H1 (cell line): ENCODE measurements at regions not wholly inside any gene's neighbourhood (a gene's known extent, or its start where the extent isn't known, plus 50 kb on each side); places are given as distances from the start of the nearest gene placed in this dataset.

ENCODE experiments used
- CTCF ChIA-PET: fragments of 300-600 bp; sonication (Branson Sonifier 250); formaldehyde crosslinking; loops from one replicate; lab custom pipeline; 2021; ENCODE audit not compliant: partially characterized antibody; lab: Charles Lee
- POLR2A ChIA-PET: fragments of 300-600 bp; sonication (Branson Sonifier 250); formaldehyde crosslinking; loops from one replicate; lab custom pipeline; 2021; ENCODE audit warnings: inconsistent platforms; ENCODE audit not compliant: partially characterized antibody; lab: Charles Lee
- DNase-seq, 2 experiments: peaks; one replicate each; pipeline versions ENCODE4 v3.0.0 to v3.0.0-alpha.2; 2010 to 2022; ENCODE audit warnings: low spot score in 2 of 2, low read depth in 1 of 2, mixed read lengths in 1 of 2
- FAIRE-seq: peaks from 2 replicates; lab custom pipeline; 2011; peaks lifted over from hg19 to GRCh38; lab: Jason Lieb, UNC
- H2AFZ ChIP-seq: 2 replicates; pipeline ENCODE4 v1.8.1; 2012; ENCODE audit warnings: low read length, inconsistent platforms
- H2AK5ac ChIP-seq: 2 replicates; pipeline ENCODE4 v1.6.1; 2013; ENCODE audit warnings: low read depth, low read length
- H2BK120ac ChIP-seq: replicated peaks from 2 replicates; pipeline ENCODE3; 2013; ENCODE audit warnings: low read depth, low read length, inconsistent platforms
- H2BK12ac ChIP-seq: 2 replicates; pipeline ENCODE4 v1.6.1; 2013; ENCODE audit warnings: low read depth, low read length
- H2BK15ac ChIP-seq: 2 replicates; pipeline ENCODE4 v1.6.1; 2013; ENCODE audit warnings: low read length
- H2BK20ac ChIP-seq: 2 replicates; pipeline ENCODE4 v1.6.1; 2013; ENCODE audit warnings: low read length
- H2BK5ac ChIP-seq: 2 replicates; pipeline ENCODE4 v1.6.1; 2013; ENCODE audit warnings: low read depth, low read length
- H3K14ac ChIP-seq: 2 replicates; pipeline ENCODE4 v1.6.1; 2013; ENCODE audit warnings: inconsistent platforms; ENCODE audit not compliant: insufficient read length
- H3K18ac ChIP-seq: 2 replicates; pipeline ENCODE4 v1.6.1; 2013; ENCODE audit warnings: low read length; ENCODE audit errors: extremely low read depth
- H3K23ac ChIP-seq: 2 replicates; pipeline ENCODE4 v1.6.1; 2013; ENCODE audit warnings: inconsistent platforms; ENCODE audit not compliant: insufficient read length
- H3K23me2 ChIP-seq: 2 replicates; pipeline ENCODE4 v1.6.1; 2013; ENCODE audit warnings: low read depth, low read length
- H3K27ac ChIP-seq: 2 replicates; pipeline ENCODE4 v1.6.1; 2011; ENCODE audit warnings: low read depth, low read length, inconsistent platforms
- H3K27me3 ChIP-seq, 4 experiments: replicated peaks in 1 of 4; 1 replicate in 1 of 4; 2 replicates in 3 of 4; pipeline versions ENCODE4 v1.6.1 to v1.8.1; 2011 to 2013; ENCODE audit warnings: low read length in 3 of 4, mild to moderate bottlenecking in 3 of 4, inconsistent platforms in 2 of 4, mixed read lengths in 2 of 4, moderate library complexity in 1 of 4; ENCODE audit not compliant: control insufficient read depth in 3 of 4, insufficient read depth in 3 of 4; ENCODE audit errors: extremely low read depth in 1 of 4
- H3K36me3 ChIP-seq, 4 experiments: 2 replicates each; pipeline versions ENCODE4 v1.6.1 to v1.8.1; 2011 to 2013; ENCODE audit warnings: mild to moderate bottlenecking in 4 of 4, low read length in 3 of 4, moderate library complexity in 2 of 4, control low read depth in 1 of 4, inconsistent platforms in 1 of 4; ENCODE audit not compliant: insufficient read depth in 4 of 4, control insufficient read depth in 2 of 4
- H3K4ac ChIP-seq: replicated peaks from 2 replicates; pipeline ENCODE3; 2013; ENCODE audit warnings: low read length, low read depth, mixed read lengths, inconsistent platforms; ENCODE audit not compliant: insufficient read length
- H3K4me1 ChIP-seq, 4 experiments: replicated peaks in 1 of 4; 1 replicate in 1 of 4; 2 replicates in 3 of 4; pipeline versions ENCODE4 v1.6.1 to v1.8.1; 2011 to 2013; ENCODE audit warnings: low read length in 3 of 4, inconsistent platforms in 2 of 4, mixed read lengths in 1 of 4; ENCODE audit not compliant: insufficient read depth in 4 of 4, control insufficient read depth in 3 of 4
- H3K4me2 ChIP-seq, 2 experiments: 2 replicates each; pipeline versions ENCODE4 v1.6.1 to v1.8.1; 2011 to 2013; ENCODE audit warnings: low read depth in 2 of 2, low read length in 2 of 2, control low read depth in 1 of 2, inconsistent platforms in 1 of 2, mild to moderate bottlenecking in 1 of 2; ENCODE audit not compliant: insufficient read depth in 1 of 2
- H3K4me3 ChIP-seq, 4 experiments: fragments of 200-600, 300-600 bp in 1 of 4; sonication (generic), shearing (Covaris generic), sonication (Bioruptor Twin) in 1 of 4; 2 replicates each; pipeline versions ENCODE4 v1.5.1 to v1.8.1; 2011 to 2016; ENCODE audit warnings: low read length in 4 of 4, low read depth in 3 of 4, control low read depth in 2 of 4, inconsistent platforms in 2 of 4, mild to moderate bottlenecking in 2 of 4, mixed read lengths in 1 of 4, moderate library complexity in 1 of 4; ENCODE audit not compliant: insufficient read depth in 2 of 4; ENCODE audit errors: extremely low read depth in 1 of 4
- H3K56ac ChIP-seq: replicated peaks from 2 replicates; pipeline ENCODE3; 2013; ENCODE audit warnings: low read depth, mild to moderate bottlenecking, mixed read lengths, low read length, inconsistent platforms; ENCODE audit not compliant: insufficient read length
- H3K79me1 ChIP-seq: 2 replicates; pipeline ENCODE4 v1.6.1; 2013; ENCODE audit warnings: low read depth, low read length, control low read depth
- H3K79me2 ChIP-seq, 2 experiments: 2 replicates each; pipeline versions ENCODE4 v1.6.1 to v1.8.1; 2012 to 2013; ENCODE audit warnings: low read length in 2 of 2, mild to moderate bottlenecking in 2 of 2, inconsistent platforms in 1 of 2; ENCODE audit not compliant: insufficient read depth in 2 of 2, control insufficient read depth in 1 of 2
- H3K9ac ChIP-seq, 4 experiments: replicated peaks in 1 of 4; 1 replicate in 1 of 4; 2 replicates in 3 of 4; pipeline versions ENCODE4 v1.6.1 to v1.8.1; 2011 to 2013; ENCODE audit warnings: low read depth in 3 of 4, low read length in 3 of 4, control low read depth in 2 of 4, mild to moderate bottlenecking in 2 of 4, moderate library complexity in 2 of 4, inconsistent platforms in 1 of 4; ENCODE audit errors: extremely low read depth in 1 of 4
- H3K9me3 ChIP-seq, 2 experiments: 2 replicates each; pipeline versions ENCODE4 v1.6.1 to v1.8.1; 2012 to 2013; ENCODE audit warnings: mild to moderate bottlenecking in 2 of 2, moderate library complexity in 2 of 2, control low read depth in 1 of 2, inconsistent platforms in 1 of 2, low read depth in 1 of 2, low read length in 1 of 2, mixed read lengths in 1 of 2; ENCODE audit not compliant: insufficient read depth in 2 of 2
- H4K20me1 ChIP-seq, 2 experiments: replicated peaks in 1 of 2; 2 replicates each; pipeline versions ENCODE3 to v1.8.1; 2011 to 2013; ENCODE audit warnings: inconsistent platforms in 2 of 2, low read length in 2 of 2, mild to moderate bottlenecking in 1 of 2; ENCODE audit not compliant: insufficient read depth in 2 of 2, control insufficient read depth in 1 of 2
- H4K5ac ChIP-seq: 2 replicates; pipeline ENCODE4 v1.6.1; 2013; ENCODE audit warnings: low read length, low read depth, mixed read lengths, inconsistent platforms; ENCODE audit not compliant: insufficient read length
- H4K8ac ChIP-seq: 2 replicates; pipeline ENCODE4 v1.8.0; 2013; ENCODE audit warnings: mild to moderate bottlenecking, moderate library complexity, low read length, inconsistent platforms; ENCODE audit not compliant: insufficient read depth; ENCODE audit errors: extremely low read depth
- H4K91ac ChIP-seq: replicated peaks from 2 replicates; pipeline ENCODE3; 2013; ENCODE audit warnings: low read length, mixed read lengths, inconsistent platforms; ENCODE audit not compliant: insufficient read length
- RBBP5 ChIP-seq: IDR thresholded peaks from 2 replicates; pipeline ENCODE4 v1.7.1; 2012; ENCODE audit warnings: low read depth, mild to moderate bottlenecking, inconsistent platforms, low read length, moderate library complexity, borderline replicate concordance
- SIX5 ChIP-seq: IDR thresholded peaks from 2 replicates; pipeline ENCODE4 v1.6.1; 2011; ENCODE audit warnings: mild to moderate bottlenecking, low read depth, low read length
- TCF12 ChIP-seq: IDR thresholded peaks from 2 replicates; pipeline ENCODE4 v1.6.1; 2011; ENCODE audit warnings: low read depth, mild to moderate bottlenecking, low read length
- WGBS, 2 experiments: shearing (Covaris generic) in 1 of 2; methylation state at CpG; one replicate each; pipeline versions ENCODE4 v1.1.6 to v1.1.7; 2013 to 2015; ENCODE audit warnings: low lambda C conversion rate in 2 of 2, mixed read lengths in 2 of 2, inconsistent platforms in 1 of 2, low coverage in 1 of 2, missing lambda C conversion rate in 1 of 2; ENCODE audit not compliant: insufficient replicate concordance in 2 of 2, insufficient coverage in 1 of 2, insufficient read length in 1 of 2; ENCODE audit errors: extremely low coverage in 1 of 2, missing lambda C conversion rate in 1 of 2; 5-methylcytosine and 5-hydroxymethylcytosine counted together
- TF ChIP-seq, protein P1 (sequence below): IDR thresholded peaks from 2 replicates; pipeline ENCODE4 v1.6.1; 2012; ENCODE audit warnings: inconsistent platforms

DNA sequence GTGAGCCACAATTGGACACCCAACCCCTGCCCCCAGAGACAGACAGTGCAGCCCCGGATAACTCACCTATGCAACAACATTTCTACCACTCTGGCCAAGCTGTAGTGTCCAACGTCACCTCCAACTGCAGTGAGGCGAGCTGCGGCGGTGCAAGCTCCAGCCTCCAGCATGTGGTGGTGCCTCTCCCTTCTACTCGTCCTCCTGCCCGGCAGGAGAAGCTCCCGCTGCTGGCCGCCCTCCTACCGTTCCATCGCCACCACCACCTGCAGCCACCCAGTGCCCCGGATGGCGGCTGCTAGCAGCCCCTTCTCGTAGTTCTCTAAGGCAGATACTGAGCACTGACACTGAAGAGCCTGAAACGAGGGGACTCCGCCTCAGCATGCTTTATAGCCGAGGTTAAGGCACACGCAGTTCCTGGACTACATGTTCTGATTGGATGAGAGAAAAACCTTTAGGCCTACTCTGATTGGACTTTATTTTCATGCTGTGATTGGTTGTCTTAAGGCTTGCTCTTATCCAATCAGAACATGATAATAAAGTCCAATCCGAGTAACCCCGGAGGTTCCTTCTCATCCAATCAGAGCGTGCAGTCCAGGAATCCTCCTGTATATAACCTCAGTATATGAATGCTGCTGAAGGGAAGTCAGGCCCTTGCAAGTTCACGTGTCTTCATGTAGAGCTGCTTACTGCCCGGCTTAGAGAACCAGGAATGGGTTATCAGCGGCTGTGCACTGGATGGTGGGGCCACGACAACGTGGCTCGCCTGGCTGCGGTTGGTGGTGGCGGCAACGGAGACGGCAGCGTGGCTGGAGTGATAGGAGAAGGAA, 63.5 kb downstream of the TUBA3C start:
- no peak overlapping the region for H3K9ac ChIP-seq
- TF ChIP-seq, protein P1, sequence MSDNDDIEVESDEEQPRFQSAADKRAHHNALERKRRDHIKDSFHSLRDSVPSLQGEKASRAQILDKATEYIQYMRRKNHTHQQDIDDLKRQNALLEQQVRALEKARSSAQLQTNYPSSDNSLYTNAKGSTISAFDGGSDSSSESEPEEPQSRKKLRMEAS = no peak
- no peak for TF ChIP-seq RBBP5
- no peak for TF ChIP-seq TCF12
- TF ChIP-seq SIX5 = no peak
- no peak overlapping the region for H4K8ac ChIP-seq
- no peaks in the 10 kb centered on the region for H3K79me1 ChIP-seq
- no peak overlapping the region for H2AK5ac ChIP-seq
- FAIRE-seq (no peak), DNase-seq (no peak)
- no peak overlapping the region for H3K56ac ChIP-seq
- POLR2A ChIA-PET = no interaction called here
- H3K4ac ChIP-seq = no peak overlapping the region
- CTCF ChIA-PET = no interaction called here
- H4K20me1 ChIP-seq = no peaks in the 10 kb centered on the region
- no peak overlapping the region for H3K14ac ChIP-seq
- H4K91ac ChIP-seq = no peak overlapping the region
- no peaks in the 10 kb centered on the region for H3K27me3 ChIP-seq
- no peak overlapping the region for H4K5ac ChIP-seq
- H2BK12ac ChIP-seq = no peak overlapping the region
- no peak overlapping the region for H3K23ac ChIP-seq
- no peak overlapping the region for H3K18ac ChIP-seq
- no peak overlapping the region for H2BK120ac ChIP-seq
- H3K4me2 ChIP-seq = no peak overlapping the region
- H2BK20ac ChIP-seq = no peak overlapping the region
- no peaks in the 10 kb centered on the region for H3K79me2 ChIP-seq
- H3K4me3 ChIP-seq = no peak overlapping the region
- H3K9me3 ChIP-seq = peaks cover 52 to 65% of the 10 kb centered on the region in 2 experiments
- H3K23me2 ChIP-seq = peaks cover 2% of the 10 kb centered on the region; the same call in 1 of the 2 replicates
- no peak overlapping the region for H2BK5ac ChIP-seq
- H3K36me3 ChIP-seq = no peaks in the 10 kb centered on the region; a peak in 1 of 8 replicates
- no peak overlapping the region for H3K27ac ChIP-seq
- no peak overlapping the region for H2BK15ac ChIP-seq
- H3K4me1 ChIP-seq = no peaks in the 10 kb centered on the region
- WGBS, 2 experiments = 87% methylated on average over 32 of the region's 32 CpGs; no CpG with 5 or more reads in 1 of the 2 experiments
- no peak overlapping the region for H2AFZ ChIP-seq
